PFSK-1 (cell line): ENCODE measurements at regions not wholly inside any gene's neighbourhood (a gene's known extent, or its start where the extent isn't known, plus 50 kb on each side); places are given as distances from the start of the nearest gene placed in this dataset.

Source experiments
- POLR2AphosphoS5 ChIP-seq: IDR thresholded peaks from 2 replicates; pipeline ENCODE4 v1.6.1; 2012; ENCODE audit warnings: low read depth, mild to moderate bottlenecking, control low read depth, low read length, moderate library complexity
- TAF1 ChIP-seq: IDR thresholded peaks from 2 replicates; pipeline ENCODE4 v1.6.1; 2012; ENCODE audit warnings: low read length, control low read depth, borderline replicate concordance; ENCODE audit not compliant: insufficient read depth
- TF ChIP-seq, protein P1 (sequence below), 2 experiments: IDR thresholded peaks; 2 replicates each; pipeline versions ENCODE4 v1.6.1 to v1.8.0; 2011 to 2012; ENCODE audit warnings: low read depth in 2 of 2, low read length in 2 of 2, control low read depth in 1 of 2, inconsistent platforms in 1 of 2, mild to moderate bottlenecking in 1 of 2, moderate library complexity in 1 of 2; ENCODE audit not compliant: insufficient read depth in 1 of 2

DNA sequence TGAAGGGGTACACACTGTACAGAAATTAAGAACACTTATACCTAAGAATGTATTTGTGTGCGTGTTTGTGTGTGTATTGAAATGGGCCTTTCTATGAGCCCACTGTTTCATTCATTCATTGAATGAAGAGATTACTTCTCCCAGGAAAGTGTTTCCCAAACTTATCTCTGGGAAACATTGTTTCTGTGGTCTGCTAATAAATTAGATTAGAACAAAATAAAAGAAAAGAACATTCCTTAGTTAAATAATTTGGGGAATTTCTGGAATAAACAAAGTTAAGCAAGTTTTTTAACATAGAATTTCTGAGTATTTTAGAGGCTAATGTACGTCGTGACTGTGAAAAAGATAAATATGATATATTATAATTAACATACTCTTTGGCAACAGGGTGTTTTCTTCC lies 402.4 kb upstream of the CDH11 start:
- no peak for TF ChIP-seq POLR2AphosphoS5
- no peak for TF ChIP-seq TAF1
- TF ChIP-seq, protein P1, sequence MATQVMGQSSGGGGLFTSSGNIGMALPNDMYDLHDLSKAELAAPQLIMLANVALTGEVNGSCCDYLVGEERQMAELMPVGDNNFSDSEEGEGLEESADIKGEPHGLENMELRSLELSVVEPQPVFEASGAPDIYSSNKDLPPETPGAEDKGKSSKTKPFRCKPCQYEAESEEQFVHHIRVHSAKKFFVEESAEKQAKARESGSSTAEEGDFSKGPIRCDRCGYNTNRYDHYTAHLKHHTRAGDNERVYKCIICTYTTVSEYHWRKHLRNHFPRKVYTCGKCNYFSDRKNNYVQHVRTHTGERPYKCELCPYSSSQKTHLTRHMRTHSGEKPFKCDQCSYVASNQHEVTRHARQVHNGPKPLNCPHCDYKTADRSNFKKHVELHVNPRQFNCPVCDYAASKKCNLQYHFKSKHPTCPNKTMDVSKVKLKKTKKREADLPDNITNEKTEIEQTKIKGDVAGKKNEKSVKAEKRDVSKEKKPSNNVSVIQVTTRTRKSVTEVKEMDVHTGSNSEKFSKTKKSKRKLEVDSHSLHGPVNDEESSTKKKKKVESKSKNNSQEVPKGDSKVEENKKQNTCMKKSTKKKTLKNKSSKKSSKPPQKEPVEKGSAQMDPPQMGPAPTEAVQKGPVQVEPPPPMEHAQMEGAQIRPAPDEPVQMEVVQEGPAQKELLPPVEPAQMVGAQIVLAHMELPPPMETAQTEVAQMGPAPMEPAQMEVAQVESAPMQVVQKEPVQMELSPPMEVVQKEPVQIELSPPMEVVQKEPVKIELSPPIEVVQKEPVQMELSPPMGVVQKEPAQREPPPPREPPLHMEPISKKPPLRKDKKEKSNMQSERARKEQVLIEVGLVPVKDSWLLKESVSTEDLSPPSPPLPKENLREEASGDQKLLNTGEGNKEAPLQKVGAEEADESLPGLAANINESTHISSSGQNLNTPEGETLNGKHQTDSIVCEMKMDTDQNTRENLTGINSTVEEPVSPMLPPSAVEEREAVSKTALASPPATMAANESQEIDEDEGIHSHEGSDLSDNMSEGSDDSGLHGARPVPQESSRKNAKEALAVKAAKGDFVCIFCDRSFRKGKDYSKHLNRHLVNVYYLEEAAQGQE (IDR thresholded peaks at IDR 0.05; ENCODE audit: insufficient read depth in 1 of 2, low read depth in 2 of 2, low read length in 2 of 2): no peak
